Hypothalamus (tissue), 51 donors: ENCODE measurements at regions not wholly inside any gene's neighbourhood (a gene's known extent, or its start where the extent isn't known, plus 50 kb on each side); places are given as distances from the start of the nearest gene placed in this dataset.

Experiments used
- DNase-seq, 51 donors: peaks; one replicate each; lab custom pipeline; 2025; lab: John Stamatoyannopoulos, UW

GRCh38 chr2:118479020-118479419, 368.4 kb downstream of the EN1 start:
- no peak for DNase-seq

- no peak for DNase-seq
Observed at GRCh38 chr2:118477111-118477862, 370.2 kb downstream of the EN1 start.

GRCh38 chr2:118475622-118476205, 371.7 kb downstream of the EN1 start:
- DNase-seq = no peak

- no peak for DNase-seq
Observed at GRCh38 chr2:118474541-118474920, 372.9 kb downstream of the EN1 start.

GRCh38 chr2:118473846-118474540, 373.5 kb downstream of the EN1 start:
- DNase-seq = no peak

GRCh38 chr2:118473241-118473640, 374.2 kb downstream of the EN1 start:
- no peak for DNase-seq

- no peak for DNase-seq
Observed at GRCh38 chr2:118470297-118470696, 377.2 kb downstream of the EN1 start.

- DNase-seq = no peak
Observed at GRCh38 chr2:118469103-118469502, 378.3 kb downstream of the EN1 start.

GRCh38 chr2:118464546-118465265, 376.4 kb downstream of the INSIG2 start:
- no peak for DNase-seq

- DNase-seq = no peak
Observed at GRCh38 chr2:118464046-118464445, 375.8 kb downstream of the INSIG2 start.

GRCh38 chr2:118460425-118460824, 372.2 kb downstream of the INSIG2 start:
- no peak for DNase-seq

- no peak for DNase-seq
Observed at GRCh38 chr2:118459426-118459825, 371.2 kb downstream of the INSIG2 start.

GRCh38 chr2:118457951-118458350, 369.7 kb downstream of the INSIG2 start:
- no peak for DNase-seq

- no peak for DNase-seq
Observed at GRCh38 chr2:118449401-118449800, 361.1 kb downstream of the INSIG2 start.

GRCh38 chr2:118443596-118443995, 355.3 kb downstream of the INSIG2 start:
- DNase-seq = no peak

- DNase-seq = no peak
Observed at GRCh38 chr2:118442996-118443553, 354.8 kb downstream of the INSIG2 start.

GRCh38 chr2:118442046-118442445, 353.8 kb downstream of the INSIG2 start:
- no peak for DNase-seq

- DNase-seq = no peak
Observed at GRCh38 chr2:118440404-118441098, 352.3 kb downstream of the INSIG2 start.

GRCh38 chr2:118437501-118437900, 349.2 kb downstream of the INSIG2 start:
- DNase-seq = no peak

GRCh38 chr2:118431997-118432396, 343.7 kb downstream of the INSIG2 start:
- DNase-seq = no peak
